ENCODE measurements at regions not wholly inside any gene's neighbourhood (a gene's known extent, or its start where the extent isn't known, plus 50 kb on each side); places are given as distances from the start of the nearest gene placed in this dataset.

- no peak overlapping the region for H3K27ac ChIP-seq (ENCODE audit: low read depth, low read length)
- H3K36me3 ChIP-seq (ENCODE audit: control insufficient read depth in 1 of 2, insufficient read depth in 2 of 2, low read length in 2 of 2): no peaks in the 10 kb centered on the region
- H3K9me3 ChIP-seq (ENCODE audit: control insufficient read depth in 1 of 2, insufficient read depth in 1 of 2, low read depth in 1 of 2, low read length in 2 of 2): no peaks in the 10 kb centered on the region
- no peaks in the 10 kb centered on the region for H3K79me2 ChIP-seq (ENCODE audit: insufficient read depth, low read length)
- H3K9ac ChIP-seq (ENCODE audit: low read length): no peak overlapping the region
- TF ChIP-seq JUND (IDR thresholded peaks at IDR 0.05): no peak
- TF ChIP-seq SIN3A (IDR thresholded peaks at IDR 0.05; ENCODE audit: low read depth): no peak
- TF ChIP-seq SP1 (IDR thresholded peaks at IDR 0.05; ENCODE audit: low read depth): no peak
- no peak for TF ChIP-seq POLR2A (IDR thresholded peaks at IDR 0.05; ENCODE audit: borderline replicate concordance, extremely low read depth, insufficient read depth, insufficient read length)
- no peak for TF ChIP-seq ZFX (IDR thresholded peaks at IDR 0.05)
- TF ChIP-seq ZBTB33 (IDR thresholded peaks at IDR 0.05; ENCODE audit: extremely low read depth, insufficient replicate concordance, low read length): no peak
- TF ChIP-seq POLR2AphosphoS5 (IDR thresholded peaks at IDR 0.05; ENCODE audit: low read depth, low read length): no peak
- no peak for TF ChIP-seq FOSL1 (IDR thresholded peaks at IDR 0.05; ENCODE audit: low read depth)
- no peak for TF ChIP-seq CEBPB (IDR thresholded peaks at IDR 0.05; ENCODE audit: low read depth)
- no peak for TF ChIP-seq MAX (IDR thresholded peaks at IDR 0.05)
- TF ChIP-seq CTCF (IDR thresholded peaks at IDR 0.05 in 2 of 3, conservative IDR thresholded peaks at IDR 0.05 in 1 of 3; ENCODE audit: borderline replicate concordance in 1 of 3, insufficient read depth in 1 of 3, low read depth in 2 of 3, low read length in 2 of 3): no peak
- no peak for TF ChIP-seq CBX3 (IDR thresholded peaks at IDR 0.05; ENCODE audit: low read depth)
- TF ChIP-seq REST (IDR thresholded peaks at IDR 0.05; ENCODE audit: low read depth): no peak
- TF ChIP-seq YY1 (IDR thresholded peaks at IDR 0.05; ENCODE audit: extremely low read depth, insufficient replicate concordance, low read depth, low read length): no peak
- CTCF ChIA-PET: no interaction called here
- POLR2A ChIA-PET: no interaction called here
- H2AFZ ChIP-seq (ENCODE audit: low read depth, low read length, poor library complexity, severe bottlenecking): no peak overlapping the region
- H4K20me1 ChIP-seq (ENCODE audit: insufficient read depth): no peaks in the 10 kb centered on the region
- H3K4me2 ChIP-seq (ENCODE audit: low read length): no peak overlapping the region
- BruUV-seq (replicated peaks): no TSS peak
- ATAC-seq (no peak), DNase-seq (ENCODE audit: low read depth, low spot score) (no peak)
- H3K4me3 ChIP-seq (replicated peaks in 1 of 2; ENCODE audit: low read depth in 1 of 2, low read length in 2 of 2): no peak overlapping the region
- RAD21 ChIA-PET (ENCODE audit: low non-redundant PET in 1 of 2, low total read pairs in 2 of 2, uncharacterized antibody in 2 of 2, unreplicated experiment in 2 of 2): no interaction called here
- peaks cover 0 to 5% of the 10 kb centered on the region in 2 experiments; a peak in 1 of 4 replicates for H3K4me1 ChIP-seq (ENCODE audit: control insufficient read depth in 1 of 2, insufficient read depth in 2 of 2, low read length in 2 of 2)
- peaks cover 88% of the 10 kb centered on the region for H3K27me3 ChIP-seq (ENCODE audit: insufficient read depth, low read length)
- H3K9me2 ChIP-seq (ENCODE audit: insufficient read depth): no peaks in the 10 kb centered on the region
- intact Hi-C loops (cut with micrococcal nuclease): no loop called here
These were observed 178.3 kb downstream of the ENGASE start for GRCh38 chr17:79252886-79253285.
